GM04504 (cell line): ENCODE measurements at regions not wholly inside any gene's neighbourhood (a gene's known extent, or its start where the extent isn't known, plus 50 kb on each side); places are given as distances from the start of the nearest gene placed in this dataset.

Experiments
- DNase-seq: peaks from one replicate; pipeline ENCODE4 v3.0.0-alpha.2; 2012; ENCODE audit warnings: low read depth

DNA sequence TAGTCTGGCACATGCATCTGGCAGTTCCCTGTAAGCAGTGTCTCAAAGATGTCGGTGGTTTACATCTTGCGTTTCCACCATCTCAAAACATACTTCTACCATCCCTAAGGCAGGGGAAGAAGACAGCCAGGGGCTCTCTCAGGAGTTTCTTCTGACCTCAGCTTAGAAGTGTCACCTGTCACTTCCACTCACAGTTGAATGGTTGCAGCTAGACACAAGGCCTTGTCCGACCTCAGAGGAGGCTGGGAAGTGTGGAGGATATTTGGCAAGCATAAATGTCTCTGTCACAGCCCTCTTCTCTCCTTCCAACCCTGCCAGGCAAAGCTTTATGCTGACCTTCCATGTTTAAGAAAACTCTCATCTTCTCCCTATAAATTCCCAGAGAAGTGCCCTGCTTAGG, 193.3 kb downstream of the HERPUD2 start:
- DNase-seq: no peak

GRCh38 chr7:35499226-35499625, 195.7 kb downstream of the HERPUD2 start:
- no peak for DNase-seq

DNA sequence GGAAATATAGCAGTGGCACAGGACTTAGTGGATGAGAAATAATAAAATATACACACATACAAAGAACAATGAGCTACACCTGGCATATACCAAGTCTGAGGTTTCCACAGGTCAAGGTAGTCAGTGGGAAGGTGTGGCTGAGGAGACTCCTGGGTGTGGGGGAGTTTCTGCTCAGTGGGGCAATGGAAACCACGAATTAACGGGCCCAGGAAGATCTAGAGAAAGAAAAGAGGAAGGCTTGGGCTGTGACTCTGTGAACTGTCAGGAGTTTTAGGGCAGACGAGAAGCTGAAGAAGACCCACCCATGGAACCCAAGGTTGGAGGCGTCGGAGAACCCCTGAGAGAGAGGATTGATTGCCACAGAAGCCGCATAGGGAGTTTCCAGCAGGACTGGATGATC, 196.5 kb downstream of the HERPUD2 start:
- no peak for DNase-seq

DNA sequence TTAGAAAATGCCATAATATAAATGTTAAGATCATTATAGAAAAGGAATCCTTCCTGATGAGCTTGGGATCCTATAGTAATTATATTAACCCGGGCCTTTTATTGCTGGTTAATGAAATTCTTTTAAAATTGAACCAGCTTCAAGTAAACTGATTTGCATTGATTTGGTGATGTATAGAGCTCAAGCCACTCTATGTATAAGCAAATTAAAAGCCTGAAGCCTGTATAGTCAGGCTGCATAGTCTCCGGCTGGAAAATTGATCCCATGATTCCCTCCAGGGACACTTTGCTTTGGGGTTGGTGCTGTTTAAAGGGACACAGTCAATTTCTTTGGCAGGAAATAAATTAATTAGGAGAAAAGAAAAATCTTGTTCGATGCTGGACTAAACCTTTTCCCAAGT, 199.1 kb downstream of the HERPUD2 start:
- no peak for DNase-seq

GRCh38 chr7:35495377-35495776, 199.6 kb downstream of the HERPUD2 start:
- no peak for DNase-seq

DNA sequence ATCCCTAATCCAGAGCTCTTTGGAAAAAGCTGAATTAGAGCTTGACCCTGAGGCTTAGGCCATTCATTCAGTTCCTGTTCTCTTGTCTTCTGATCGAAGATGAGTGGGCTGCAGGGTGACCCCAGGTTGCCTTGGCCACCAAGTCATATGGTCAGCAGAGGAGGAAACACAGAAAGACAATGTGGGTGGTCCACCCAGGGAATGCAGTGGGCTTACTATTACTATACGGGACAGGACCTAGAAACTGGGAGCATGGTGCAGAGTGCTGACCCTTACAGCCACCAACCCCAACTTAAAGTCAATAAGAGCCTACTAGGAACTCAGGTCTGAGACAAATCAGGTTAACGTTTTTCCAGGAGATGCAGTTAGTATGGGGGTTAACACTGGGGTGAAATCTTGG, 200.5 kb downstream of the HERPUD2 start:
- no peak for DNase-seq

DNA sequence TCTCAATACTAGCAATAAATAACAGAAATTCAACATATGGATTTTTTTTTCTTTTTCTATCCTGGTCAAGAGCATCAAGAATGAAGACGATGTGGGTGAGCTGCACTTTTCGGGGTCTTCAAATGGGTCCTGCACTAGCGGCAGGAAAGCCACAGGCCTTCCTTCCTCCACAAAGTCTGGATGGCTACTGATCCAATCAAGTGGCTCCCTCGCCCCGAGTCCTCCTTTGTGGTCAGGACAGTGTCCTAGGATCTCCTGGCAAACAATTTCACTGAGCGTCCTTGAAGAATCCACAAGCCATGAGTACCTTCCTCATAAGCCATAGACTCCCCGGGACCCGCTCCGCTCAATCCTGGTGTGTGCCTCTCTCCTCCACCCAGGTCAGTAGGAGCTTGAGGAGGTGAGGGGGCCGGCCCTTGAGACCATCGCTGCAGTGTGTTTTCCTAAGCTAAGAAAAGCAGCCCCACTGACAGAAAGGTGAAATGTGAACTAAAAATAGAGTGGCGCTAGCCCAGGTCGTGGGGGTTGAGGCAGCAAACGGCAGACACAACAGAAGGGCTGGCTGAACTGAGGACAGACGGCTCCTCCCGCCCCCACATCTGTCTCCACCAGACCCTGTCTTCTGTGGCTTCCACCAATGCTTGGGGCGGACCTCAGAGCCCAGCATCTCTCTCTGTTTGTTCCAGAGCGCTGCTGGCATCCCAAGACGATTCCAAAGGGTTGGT, 202.3 kb downstream of the HERPUD2 start:
- DNase-seq: no peak

GRCh38 chr7:35491233-35491632, 203.7 kb downstream of the HERPUD2 start:
- DNase-seq: no peak

GRCh38 chr7:35487841-35488240, 207.1 kb downstream of the HERPUD2 start:
- DNase-seq: no peak

DNA sequence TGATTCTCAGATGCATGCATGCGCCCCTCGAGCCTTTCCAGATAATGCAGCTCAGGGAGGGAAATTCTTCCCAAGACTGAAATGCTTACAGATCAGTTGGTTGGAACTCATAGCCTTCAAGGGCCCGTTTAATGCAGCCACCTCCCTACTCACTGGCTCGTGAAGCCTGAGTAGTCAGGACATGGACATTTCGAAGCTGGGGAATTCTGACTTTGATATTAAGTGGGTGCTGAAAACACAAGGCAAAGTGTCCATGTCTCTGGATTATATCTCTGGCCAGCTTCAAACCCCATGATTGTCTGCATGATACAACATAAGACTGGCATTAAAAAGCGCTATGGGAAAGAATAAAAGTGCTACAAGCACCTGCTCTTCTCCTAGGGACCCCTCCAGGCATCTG, 207.5 kb downstream of the HERPUD2 start:
- no peak for DNase-seq

- no peak for DNase-seq
Observed at GRCh38 chr7:35485436-35485835, 209.5 kb downstream of the HERPUD2 start.

DNA sequence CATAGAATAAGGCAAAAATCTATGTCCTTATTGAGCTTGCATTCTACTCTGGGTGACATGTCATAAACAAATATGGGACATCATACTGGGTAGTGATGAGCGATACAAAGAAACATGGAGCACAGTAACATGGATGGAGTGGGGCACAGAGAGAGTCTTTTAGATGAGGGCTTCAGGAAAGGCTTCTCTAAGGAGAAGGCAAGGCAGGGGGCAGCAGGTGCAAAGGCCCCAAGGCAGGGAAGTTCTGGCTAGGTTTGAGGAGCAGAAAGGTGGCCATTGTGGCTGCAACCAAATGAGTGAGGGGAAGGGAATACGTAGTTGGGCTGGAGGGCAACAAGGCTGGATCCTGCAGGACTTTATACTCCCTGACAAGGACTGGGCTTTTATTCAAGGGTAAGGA, 211.4 kb downstream of the HERPUD2 start:
- no peak for DNase-seq

GRCh38 chr7:35482231-35482630, 212.7 kb downstream of the HERPUD2 start:
- DNase-seq: no peak

DNA sequence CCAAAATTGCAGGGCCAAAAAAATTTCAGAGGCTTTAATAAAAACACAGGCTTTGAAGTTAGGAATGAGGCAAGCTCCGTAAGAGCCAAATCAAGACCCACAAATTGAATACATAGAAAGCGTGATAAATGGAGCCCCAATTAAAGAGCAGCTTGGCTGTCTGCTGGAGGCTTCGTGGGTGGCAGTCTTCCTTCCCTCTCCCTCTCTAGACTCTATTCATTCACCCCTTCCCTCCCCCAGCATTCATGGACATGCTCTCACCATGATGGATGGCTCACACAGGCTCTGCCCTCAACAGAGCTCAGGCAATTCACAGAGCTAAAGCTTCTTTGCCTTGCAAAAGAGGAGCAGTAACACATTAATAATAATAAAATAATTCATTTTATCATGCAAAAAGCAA, 214.1 kb downstream of the HERPUD2 start:
- no peak for DNase-seq

DNA sequence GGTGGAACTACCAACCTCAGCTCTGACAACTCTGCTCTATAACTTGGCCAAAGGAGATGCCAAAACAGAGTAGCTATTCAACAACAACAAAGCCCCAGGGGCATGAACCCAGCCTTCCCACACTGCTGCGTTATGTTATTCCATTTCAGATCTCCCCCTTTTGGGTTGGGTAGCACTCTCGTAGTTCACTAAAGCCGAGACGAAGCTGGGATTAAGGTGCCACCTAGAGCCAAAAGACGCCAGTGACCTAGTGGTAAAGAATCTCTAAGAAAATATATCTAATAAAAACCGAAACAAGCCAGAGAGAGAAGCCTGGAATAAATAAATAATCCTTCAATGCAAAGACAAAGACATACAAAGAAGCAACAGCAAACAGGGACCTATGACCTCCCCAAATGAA, 217.3 kb downstream of the HERPUD2 start:
- no peak for DNase-seq

DNA sequence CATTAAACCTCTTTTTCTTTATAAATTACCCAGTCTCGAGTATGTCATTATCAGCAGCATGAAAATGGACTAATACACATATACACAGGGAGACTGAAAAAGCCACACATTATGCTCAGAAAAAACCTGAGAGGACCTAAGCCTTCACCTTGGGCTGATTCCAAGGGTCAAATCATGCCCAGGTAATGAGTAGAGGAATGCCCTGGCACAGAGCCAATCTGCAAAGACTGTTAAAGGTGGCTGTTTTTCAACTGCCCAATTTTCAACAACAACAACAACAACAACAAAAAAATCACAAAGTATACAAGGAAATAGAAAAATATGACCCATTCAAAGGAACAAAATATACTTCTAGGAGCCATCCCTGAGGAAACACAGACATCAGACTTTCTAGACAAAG, 220.2 kb upstream of the TBX20 start:
- no peak for DNase-seq

- no peak for DNase-seq
Observed at GRCh38 chr7:35468606-35469005, 214.7 kb upstream of the TBX20 start.

DNA sequence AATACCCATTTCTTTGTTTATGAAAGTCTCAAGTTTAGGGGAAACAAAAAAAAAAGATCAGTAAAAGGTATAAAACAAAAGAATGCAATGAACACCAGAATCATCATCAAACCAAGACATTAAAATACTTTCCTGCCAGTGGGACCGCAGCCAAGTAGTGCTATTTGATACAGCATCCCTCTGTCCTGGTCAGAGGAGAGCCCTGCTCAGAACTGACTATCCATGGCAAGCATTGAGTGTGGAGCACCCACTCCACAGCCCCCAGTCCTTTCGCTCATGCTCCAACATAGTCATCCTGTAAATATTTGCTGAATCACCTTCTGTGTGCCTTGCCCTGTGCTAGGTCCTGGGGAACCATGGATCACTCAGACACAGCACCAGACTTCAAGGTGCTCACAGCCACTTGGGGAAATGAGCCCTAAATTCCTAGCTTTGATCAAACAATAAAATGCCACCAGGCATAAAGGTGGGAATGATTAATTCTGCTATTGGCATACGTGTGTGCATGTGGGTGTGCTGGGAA, 213.6 kb upstream of the TBX20 start:
- no peak for DNase-seq

- DNase-seq: no peak
Observed at GRCh38 chr7:35465791-35466336, 212.0 kb upstream of the TBX20 start.

GRCh38 chr7:35463751-35464150, 209.9 kb upstream of the TBX20 start:
- DNase-seq: no peak

GRCh38 chr7:35463176-35463700, 209.3 kb upstream of the TBX20 start:
- no peak for DNase-seq

GRCh38 chr7:35454575-35455385, 200.9 kb upstream of the TBX20 start:
- no peak for DNase-seq
